GM19463 (cell line): ENCODE measurements at regions not wholly inside any gene's neighbourhood (a gene's known extent, or its start where the extent isn't known, plus 50 kb on each side); places are given as distances from the start of the nearest gene placed in this dataset.

Source experiments
- ATAC-seq: cut with Tn5 transposase; IDR thresholded peaks from one replicate; pipeline ENCODE4 v1.9.1; 2021; ENCODE audit warnings: mild to moderate bottlenecking, moderate library complexity; ENCODE audit not compliant: unreplicated experiment

GRCh38 chr12:46456356-46457334, 84.1 kb upstream of the SLC38A2 start:
- no peak for ATAC-seq

DNA sequence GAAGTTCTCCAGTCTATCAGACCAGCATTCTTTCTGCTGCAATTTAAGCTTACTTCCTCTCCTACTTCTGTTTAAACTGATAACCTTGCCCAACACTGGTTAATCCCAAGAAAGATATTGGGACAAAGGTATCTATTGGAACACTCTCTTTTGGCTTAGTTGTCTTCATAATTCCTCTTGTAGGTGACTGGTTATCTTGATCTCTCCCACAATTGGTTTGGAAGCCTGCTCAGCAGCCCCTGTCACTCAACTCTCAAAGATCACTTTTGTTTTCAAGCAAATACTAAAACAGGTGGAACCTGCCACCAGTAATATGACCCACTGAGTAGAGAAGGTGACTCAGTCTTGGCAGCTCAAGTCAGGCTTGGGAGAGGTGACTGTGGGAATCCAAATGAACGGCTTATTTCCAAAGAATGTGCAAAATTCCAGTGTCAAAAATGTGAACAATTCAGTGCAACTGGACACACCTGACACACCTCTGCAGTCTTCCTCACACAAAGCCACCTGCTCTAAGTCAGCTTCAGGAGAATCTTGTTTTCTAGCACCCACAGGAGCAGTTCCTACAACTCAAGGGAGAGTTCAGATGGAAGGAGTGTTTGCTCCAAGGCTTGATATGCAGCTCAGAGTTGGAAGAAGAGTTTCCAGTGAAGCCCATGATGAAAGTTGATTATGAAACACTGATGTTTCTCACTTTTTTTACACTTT, 83.2 kb upstream of the SLC38A2 start:
- ATAC-seq, result no peak

DNA sequence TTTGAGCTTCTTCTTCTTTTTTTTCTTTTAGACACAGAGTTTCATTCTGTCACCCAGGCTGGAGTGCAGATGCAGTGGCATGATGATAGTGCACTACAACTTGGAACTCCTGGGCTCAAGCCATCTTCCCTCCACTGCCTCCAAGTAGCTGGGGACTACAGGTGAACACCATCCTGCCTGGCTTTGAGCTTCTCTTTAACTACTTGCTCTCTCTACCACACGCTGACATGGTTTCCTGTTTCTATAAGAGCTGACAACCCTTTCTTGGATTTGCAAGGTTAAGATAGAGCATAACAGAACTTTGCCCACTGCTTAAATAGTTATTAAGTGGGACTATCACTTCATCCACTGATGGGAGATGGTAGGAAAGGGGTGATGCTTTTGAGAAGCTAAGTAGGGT, 82.4 kb upstream of the SLC38A2 start:
- no peak for ATAC-seq

DNA sequence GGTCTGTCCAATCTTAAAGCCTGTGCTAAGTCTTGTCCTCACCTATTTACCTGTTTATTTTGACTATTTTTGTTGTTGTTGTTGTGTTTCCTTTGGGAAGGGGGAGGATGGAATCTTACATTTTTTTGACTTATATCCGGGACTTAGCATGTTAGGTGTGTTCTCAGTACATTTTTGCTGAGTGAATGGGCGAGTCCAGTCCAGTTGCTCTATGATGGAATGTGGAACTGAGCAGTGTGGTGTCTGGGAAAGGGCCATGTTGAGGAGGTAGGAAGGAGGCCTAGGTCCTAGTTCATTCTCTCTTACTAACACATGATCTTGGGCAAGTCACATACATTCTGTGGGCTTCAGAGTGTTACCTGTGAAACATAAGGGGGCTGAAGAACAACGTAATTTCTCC, 80.9 kb upstream of the SLC38A2 start:
- no peak for ATAC-seq

GRCh38 chr12:46452776-46453175, 80.2 kb upstream of the SLC38A2 start:
- no peak for ATAC-seq

DNA sequence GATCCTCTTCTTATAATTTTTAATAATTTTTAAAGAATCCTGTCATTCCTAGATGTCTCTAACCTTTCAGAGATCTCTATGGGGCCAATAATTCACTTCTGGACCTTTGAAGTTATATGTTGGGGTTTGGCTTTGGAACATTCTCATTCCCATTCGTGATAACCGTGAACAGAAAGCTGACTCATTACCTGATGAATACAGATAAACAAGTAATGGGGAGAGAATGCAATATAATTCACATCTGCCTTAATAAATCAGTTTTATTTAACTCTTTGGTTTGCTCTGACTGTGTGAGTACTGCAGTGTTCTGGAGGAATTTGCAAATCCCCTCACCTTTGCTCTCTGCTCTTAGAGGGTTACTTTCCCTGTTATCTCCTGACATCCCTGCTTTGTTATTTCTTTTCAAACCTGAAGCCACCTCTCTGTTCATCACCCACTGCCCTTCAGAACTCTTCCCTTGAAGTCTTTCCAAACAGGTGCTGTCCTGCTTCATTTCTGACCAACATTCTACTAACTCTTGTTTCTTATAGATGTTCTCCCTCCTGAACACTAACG, 79.6 kb upstream of the SLC38A2 start:
- ATAC-seq, result no peak

- ATAC-seq, result no peak
Observed at GRCh38 chr12:46451276-46452021, 78.9 kb upstream of the SLC38A2 start.

DNA sequence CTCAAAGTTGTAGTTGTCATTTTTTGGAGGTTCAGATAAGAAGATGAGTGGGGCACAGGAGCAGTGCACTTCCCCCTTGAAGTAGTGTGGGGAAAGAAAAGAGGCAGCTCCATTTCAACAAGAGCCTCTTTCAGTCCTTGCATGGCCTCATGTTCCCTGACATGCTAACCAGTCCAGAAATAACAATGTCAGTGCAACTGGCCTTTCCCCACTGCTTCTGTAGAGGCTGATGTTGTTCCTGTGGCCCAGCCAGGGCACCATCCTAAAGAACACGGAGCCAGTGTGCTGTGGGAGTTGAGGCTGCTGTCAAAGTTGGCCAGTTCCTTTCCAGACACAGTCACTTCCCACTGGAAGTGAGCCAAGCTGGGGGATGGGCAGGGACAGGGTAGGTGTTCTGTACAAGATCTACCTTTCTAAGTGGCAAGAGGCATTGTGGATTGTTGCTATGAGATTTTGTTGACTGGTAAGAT, 77.7 kb upstream of the SLC38A2 start:
- ATAC-seq, result no peak

GRCh38 chr12:46449856-46450255, 77.3 kb upstream of the SLC38A2 start:
- ATAC-seq, result no peak

- no peak for ATAC-seq
Observed at GRCh38 chr12:46449316-46449715, 76.7 kb upstream of the SLC38A2 start.

DNA sequence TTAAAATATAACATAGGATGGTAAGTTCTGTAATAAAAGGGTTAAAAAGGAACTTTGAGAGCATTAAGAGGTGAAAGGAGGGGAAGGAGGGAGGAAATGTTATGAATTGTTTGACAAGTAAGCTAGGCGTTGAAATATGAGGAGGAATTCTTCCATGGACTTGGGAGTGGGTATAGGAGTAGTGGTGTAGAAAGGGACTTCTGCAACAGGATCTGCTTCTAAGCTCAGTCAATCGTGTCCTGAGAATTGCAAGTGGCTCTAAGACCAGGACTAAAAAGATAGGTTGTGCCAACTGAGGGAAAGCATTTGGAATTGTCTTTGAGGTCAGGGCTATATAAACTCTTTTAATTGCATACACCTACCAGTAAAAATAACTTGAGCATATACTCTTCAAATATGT, 74.1 kb upstream of the SLC38A2 start:
- ATAC-seq, result no peak

- ATAC-seq, result no peak
Observed at GRCh38 chr12:46445551-46446235, 73.1 kb upstream of the SLC38A2 start.

- no peak for ATAC-seq
Observed at GRCh38 chr12:46445093-46445492, 72.5 kb upstream of the SLC38A2 start.

DNA sequence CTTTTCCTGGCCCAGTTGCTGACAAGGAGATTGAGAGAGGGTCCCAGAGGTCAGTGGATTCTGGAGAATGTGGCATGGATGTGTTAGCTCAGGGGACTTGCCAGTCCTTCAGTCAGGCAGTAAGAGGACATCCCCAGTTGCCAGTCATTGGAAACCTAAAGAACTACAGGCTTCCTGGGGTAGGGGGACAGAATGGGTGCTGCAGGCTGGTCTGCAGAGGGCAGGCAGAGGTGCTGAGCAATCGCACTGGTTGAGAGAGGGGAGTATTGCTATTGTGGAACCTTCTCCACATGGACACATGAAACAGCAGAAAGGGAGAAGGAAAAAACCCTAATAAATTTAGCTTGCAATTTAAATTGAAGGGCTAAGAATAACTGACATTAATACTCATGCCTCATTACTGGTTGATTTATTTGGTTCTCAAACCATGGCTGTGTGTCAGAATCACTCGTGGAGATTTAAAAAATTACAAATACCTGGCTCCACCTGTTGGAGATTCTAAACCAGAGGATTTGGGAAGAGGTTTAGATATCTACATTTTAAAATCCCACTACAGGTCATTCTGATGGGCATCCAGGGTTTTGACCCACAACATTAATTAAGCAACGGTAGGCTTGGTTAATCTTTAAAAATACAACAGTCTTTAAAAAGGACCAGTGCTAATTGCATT, 71.2 kb upstream of the SLC38A2 start:
- no peak for ATAC-seq

GRCh38 chr12:46442738-46443137, 70.2 kb upstream of the SLC38A2 start:
- ATAC-seq, result no peak

DNA sequence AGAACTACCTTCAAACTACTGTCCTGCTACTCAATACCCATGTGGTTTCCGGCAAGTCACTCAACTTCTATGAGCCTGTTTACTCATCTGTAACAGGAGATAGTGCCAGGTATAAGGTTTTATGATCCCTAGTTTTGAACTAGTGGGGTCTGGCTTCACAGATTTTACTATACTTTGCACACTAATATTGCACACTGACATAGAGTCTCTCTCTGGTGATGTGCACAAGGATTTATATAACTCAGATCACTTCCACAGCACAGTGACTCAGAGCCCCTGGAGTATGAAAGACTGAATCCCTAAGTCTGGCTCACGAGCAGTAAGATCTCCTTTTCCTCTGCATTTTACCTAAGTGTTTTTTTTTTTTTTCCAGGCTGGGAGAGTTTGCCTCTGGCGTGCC, 69.7 kb upstream of the SLC38A2 start:
- ATAC-seq, result no peak

DNA sequence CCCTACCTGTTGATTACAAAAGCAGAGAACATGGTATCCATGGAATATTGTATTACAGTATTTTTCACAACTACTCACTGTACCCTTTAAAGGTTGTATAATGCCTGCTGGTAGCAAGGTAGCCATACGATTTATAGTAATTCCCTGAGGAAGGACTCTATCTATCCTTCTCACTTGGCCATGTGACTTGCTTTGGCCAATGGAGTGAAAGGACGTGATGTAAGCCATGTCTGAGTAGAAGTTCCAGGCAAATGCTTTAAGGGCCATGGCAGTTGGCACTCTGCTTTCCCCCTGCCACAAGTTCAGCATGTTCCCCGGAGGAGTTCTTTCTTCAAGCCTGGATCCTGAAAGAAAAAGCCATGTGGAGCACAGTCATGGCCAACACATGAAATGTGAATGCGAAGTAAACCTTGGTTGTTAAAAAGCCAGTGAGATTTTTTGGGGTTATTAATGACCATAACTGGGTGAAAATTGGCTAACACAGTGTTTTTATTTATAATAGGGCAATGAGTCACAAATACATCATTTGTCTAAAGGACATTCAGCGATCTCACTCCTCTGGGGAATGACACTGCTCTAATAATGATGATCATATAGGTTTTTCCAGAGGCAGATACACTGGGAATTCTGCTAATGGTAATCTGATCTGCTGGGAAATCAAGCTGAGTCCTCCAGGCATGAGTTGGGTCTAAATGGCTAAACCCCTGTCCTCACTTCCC, 67.4 kb upstream of the SLC38A2 start:
- ATAC-seq, result no peak

DNA sequence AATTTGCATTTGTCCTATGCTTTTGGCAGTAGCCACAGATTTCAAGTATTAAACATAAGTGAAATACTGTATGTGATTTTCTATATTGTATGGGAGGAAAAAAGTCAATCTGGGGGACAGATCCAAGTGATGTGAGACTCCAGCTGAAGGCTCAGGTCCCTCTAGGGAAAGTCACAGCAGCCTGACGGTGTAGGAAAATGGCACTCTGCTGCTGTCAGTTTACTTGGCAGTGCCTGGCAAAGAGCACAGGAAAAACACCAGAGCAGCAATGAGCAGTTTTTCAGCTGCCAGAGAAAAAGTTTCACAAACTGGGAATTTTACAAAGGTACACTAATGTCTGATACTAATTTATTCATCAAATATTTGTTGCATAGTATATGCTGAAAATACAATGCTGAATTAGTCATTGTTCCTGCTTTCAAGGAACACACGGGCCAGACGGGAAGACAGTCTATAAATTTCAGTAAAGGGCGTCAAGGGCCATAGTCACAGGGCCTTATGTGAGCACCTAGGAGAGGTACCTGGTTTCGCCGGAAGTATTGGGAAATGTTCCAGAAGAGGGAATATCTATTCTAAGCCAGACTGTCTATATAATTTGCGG, 66.2 kb upstream of the SLC38A2 start:
- ATAC-seq, result no peak

DNA sequence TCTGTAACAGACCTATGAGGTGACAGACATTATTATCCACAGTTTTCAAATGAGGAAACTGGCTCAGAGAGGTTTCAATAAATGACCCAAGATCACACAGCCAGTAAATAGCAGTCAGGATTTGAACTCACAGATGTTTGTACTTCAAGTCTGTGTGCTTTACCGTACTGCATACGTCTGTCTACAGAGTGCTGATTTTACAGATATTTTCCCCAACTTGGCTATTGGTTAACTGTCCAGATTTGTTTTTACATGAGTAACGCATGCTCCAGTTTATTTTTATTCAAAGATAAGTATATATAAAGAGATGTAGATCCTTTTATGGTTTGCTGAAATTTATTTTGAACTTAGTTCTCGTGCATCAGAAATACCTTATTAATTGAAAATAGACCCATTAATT, 65.7 kb upstream of the SLC38A2 start:
- ATAC-seq, result no peak
